Vagina (tissue), 2 donors: ENCODE measurements at regions not wholly inside any gene's neighbourhood (a gene's known extent, or its start where the extent isn't known, plus 50 kb on each side); places are given as distances from the start of the nearest gene placed in this dataset.
A peak's percentile ranks its signal among the peaks of the same experiment; 100 is the strongest.

Experiments
- POLR2A ChIP-seq, 2 donors: fragments of 450-650 bp; IDR thresholded peaks; one replicate each; pipeline ENCODE4 v1.6.1; 2017; ENCODE audit warnings: antibody characterized with exemption in 2 of 2, mild to moderate bottlenecking in 2 of 2, moderate library complexity in 2 of 2
- TF ChIP-seq, protein P1 (sequence below), 3 experiments: fragments of 450-650 bp in 2 of 3; fragments of 200-600 bp in 1 of 3; sonication (generic) in 1 of 3; IDR thresholded peaks; one replicate each; pipeline ENCODE4 v1.5.1; 2017 to 2019; ENCODE audit warnings: antibody characterized with exemption in 3 of 3, mild to moderate bottlenecking in 2 of 3, moderate library complexity in 2 of 3

GRCh38 chr5:138635708-138636107 lies 60.5 kb upstream of the HSPA9 start:
- TF ChIP-seq, protein P1, sequence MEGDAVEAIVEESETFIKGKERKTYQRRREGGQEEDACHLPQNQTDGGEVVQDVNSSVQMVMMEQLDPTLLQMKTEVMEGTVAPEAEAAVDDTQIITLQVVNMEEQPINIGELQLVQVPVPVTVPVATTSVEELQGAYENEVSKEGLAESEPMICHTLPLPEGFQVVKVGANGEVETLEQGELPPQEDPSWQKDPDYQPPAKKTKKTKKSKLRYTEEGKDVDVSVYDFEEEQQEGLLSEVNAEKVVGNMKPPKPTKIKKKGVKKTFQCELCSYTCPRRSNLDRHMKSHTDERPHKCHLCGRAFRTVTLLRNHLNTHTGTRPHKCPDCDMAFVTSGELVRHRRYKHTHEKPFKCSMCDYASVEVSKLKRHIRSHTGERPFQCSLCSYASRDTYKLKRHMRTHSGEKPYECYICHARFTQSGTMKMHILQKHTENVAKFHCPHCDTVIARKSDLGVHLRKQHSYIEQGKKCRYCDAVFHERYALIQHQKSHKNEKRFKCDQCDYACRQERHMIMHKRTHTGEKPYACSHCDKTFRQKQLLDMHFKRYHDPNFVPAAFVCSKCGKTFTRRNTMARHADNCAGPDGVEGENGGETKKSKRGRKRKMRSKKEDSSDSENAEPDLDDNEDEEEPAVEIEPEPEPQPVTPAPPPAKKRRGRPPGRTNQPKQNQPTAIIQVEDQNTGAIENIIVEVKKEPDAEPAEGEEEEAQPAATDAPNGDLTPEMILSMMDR (IDR thresholded peaks at IDR 0.05), result peak in 1 of 3 experiments; percentile 4
- no peak for TF ChIP-seq POLR2A (IDR thresholded peaks at IDR 0.05)
